Right atrium auricular region (tissue), 2 donors: ENCODE measurements at regions not wholly inside any gene's neighbourhood (a gene's known extent, or its start where the extent isn't known, plus 50 kb on each side); places are given as distances from the start of the nearest gene placed in this dataset.

Source experiments
- DNase-seq: peaks from one replicate; pipeline ENCODE4 v3.0.0-alpha.2; 2019; ENCODE audit warnings: low spot score
- H3K27ac ChIP-seq, 2 donors: fragments of 200-600 bp; sonication (generic); 1 replicate in 1 of 2; 2 replicates in 1 of 2; pipeline ENCODE4 v1.5.1; 2016 to 2019
- H3K27me3 ChIP-seq, 2 donors: fragments of 200-600 bp; sonication (generic); one replicate each; pipeline versions ENCODE4 v1.5.1 to v1.6.0; 2017 to 2019
- H3K36me3 ChIP-seq: fragments of 200-600 bp; sonication (generic); one replicate; pipeline ENCODE4 v1.5.1; 2016
- H3K4me1 ChIP-seq, 2 donors: fragments of 200-600 bp; sonication (generic); one replicate each; pipeline versions ENCODE4 v1.5.1 to v1.6.0; 2017 to 2019
- H3K4me3 ChIP-seq, 2 donors: fragments of 200-600 bp; sonication (generic); 1 replicate in 1 of 2; 2 replicates in 1 of 2; pipeline ENCODE4 v1.5.1; 2017 to 2019; ENCODE audit warnings: mild to moderate bottlenecking in 1 of 2, moderate library complexity in 1 of 2
- H3K9me3 ChIP-seq, 2 donors: fragments of 200-600 bp; sonication (generic); one replicate each; pipeline ENCODE4 v1.5.1; 2019
- CTCF ChIP-seq, 2 donors: fragments of 200-600 bp; sonication (generic); IDR thresholded peaks; one replicate each; pipeline ENCODE4 v1.5.1; 2019; ENCODE audit warnings: antibody characterized with exemption in 2 of 2

GRCh38 chr1:94608142-94608851, 66.7 kb upstream of the F3 start:
- Histone ChIP-seq H3K4me1 (no peaks in the 10 kb centered on the region), H3K36me3 (no peaks in the 10 kb centered on the region)

GRCh38 chr1:94607398-94607797, 65.8 kb upstream of the F3 start:
- H3K9me3 ChIP-seq, result no peaks in the 10 kb centered on the region
- no peak overlapping the region for H3K4me3 ChIP-seq
- DNase-seq, result no peak
- H3K36me3 ChIP-seq, result no peaks in the 10 kb centered on the region
- TF ChIP-seq CTCF (IDR thresholded peaks at IDR 0.05), result no peak
- H3K27ac ChIP-seq, result no peak overlapping the region
- H3K27me3 ChIP-seq, result no peaks in the 10 kb centered on the region
- H3K4me1 ChIP-seq, result no peaks in the 10 kb centered on the region

More at GRCh38 chr1:94608142-94608851, 66.7 kb upstream of the F3 start:
- no peak for DNase-seq
- H3K27ac ChIP-seq, result no peak overlapping the region
- TF ChIP-seq CTCF (IDR thresholded peaks at IDR 0.05), result no peak
- H3K27me3 ChIP-seq, result no peaks in the 10 kb centered on the region
- no peak overlapping the region for H3K4me3 ChIP-seq
- no peaks in the 10 kb centered on the region for H3K9me3 ChIP-seq

- Histone ChIP-seq H3K4me3 (no peak overlapping the region), H3K4me1 (no peaks in the 10 kb centered on the region), H3K9me3 (no peaks in the 10 kb centered on the region), H3K27me3 (no peaks in the 10 kb centered on the region), H3K36me3 (no peaks in the 10 kb centered on the region), H3K27ac (no peak overlapping the region)
- no peak for DNase-seq
- TF ChIP-seq CTCF (IDR thresholded peaks at IDR 0.05), result no peak
Observed at GRCh38 chr1:94606471-94606870, 64.9 kb upstream of the F3 start.

GRCh38 chr1:94603663-94604062, 62.1 kb upstream of the F3 start:
- H3K27me3 ChIP-seq, result no peaks in the 10 kb centered on the region
- no peaks in the 10 kb centered on the region for H3K4me1 ChIP-seq
- H3K36me3 ChIP-seq, result no peaks in the 10 kb centered on the region
- no peak for TF ChIP-seq CTCF (IDR thresholded peaks at IDR 0.05)
- no peak overlapping the region for H3K4me3 ChIP-seq
- H3K9me3 ChIP-seq, result no peaks in the 10 kb centered on the region
- no peak overlapping the region for H3K27ac ChIP-seq
- DNase-seq, result no peak

GRCh38 chr1:94602802-94603625, 61.5 kb upstream of the F3 start:
- no peak for DNase-seq
- no peaks in the 10 kb centered on the region for H3K36me3 ChIP-seq

More at GRCh38 chr1:94602802-94603625, 61.5 kb upstream of the F3 start:
- no peak overlapping the region for H3K27ac ChIP-seq
- H3K4me1 ChIP-seq, result no peaks in the 10 kb centered on the region
- no peak overlapping the region for H3K4me3 ChIP-seq
- no peak for TF ChIP-seq CTCF (IDR thresholded peaks at IDR 0.05)
- no peaks in the 10 kb centered on the region for H3K27me3 ChIP-seq
- H3K9me3 ChIP-seq, result no peaks in the 10 kb centered on the region
